ENCODE measurements at regions not wholly inside any gene's neighbourhood (a gene's known extent, or its start where the extent isn't known, plus 50 kb on each side); places are given as distances from the start of the nearest gene placed in this dataset.

GRCh38 chr14:96629558-96630222 is 127.5 kb downstream of the PAPOLA start:
- no peaks in the 10 kb centered on the region for H3K4me1 ChIP-seq (ENCODE audit: control insufficient read depth, insufficient read depth, low read length)
- H3K9ac ChIP-seq (ENCODE audit: low read length), result no peak overlapping the region
- H3K27me3 ChIP-seq (replicated peaks; ENCODE audit: control insufficient read depth, insufficient read depth, low read length), result peaks cover 37% of the 10 kb centered on the region
- H3K36me3 ChIP-seq (ENCODE audit: control insufficient read depth, insufficient read depth, low read length, severe bottlenecking), result no peaks in the 10 kb centered on the region
- peaks cover 11% of the 10 kb centered on the region for H3K9me3 ChIP-seq (ENCODE audit: control insufficient read depth, low read length)
- no peak for DNase-seq (ENCODE audit: low read depth)
- H3K4me3 ChIP-seq (ENCODE audit: low read length), result no peak overlapping the region

- DNase-seq (ENCODE audit: low read depth), result no peak
- Histone ChIP-seq H3K27me3 (replicated peaks; ENCODE audit: control insufficient read depth, insufficient read depth, low read length) (peaks cover 35% of the 10 kb centered on the region), H3K9me3 (ENCODE audit: control insufficient read depth, low read length) (peaks cover 11% of the 10 kb centered on the region), H3K9ac (ENCODE audit: low read length) (no peak overlapping the region), H3K4me1 (ENCODE audit: control insufficient read depth, insufficient read depth, low read length) (no peaks in the 10 kb centered on the region), H3K4me3 (ENCODE audit: low read length) (no peak overlapping the region), H3K36me3 (ENCODE audit: control insufficient read depth, insufficient read depth, low read length, severe bottlenecking) (no peaks in the 10 kb centered on the region)
Measured at GRCh38 chr14:96630281-96630680, 128.1 kb downstream of the PAPOLA start.

DNA sequence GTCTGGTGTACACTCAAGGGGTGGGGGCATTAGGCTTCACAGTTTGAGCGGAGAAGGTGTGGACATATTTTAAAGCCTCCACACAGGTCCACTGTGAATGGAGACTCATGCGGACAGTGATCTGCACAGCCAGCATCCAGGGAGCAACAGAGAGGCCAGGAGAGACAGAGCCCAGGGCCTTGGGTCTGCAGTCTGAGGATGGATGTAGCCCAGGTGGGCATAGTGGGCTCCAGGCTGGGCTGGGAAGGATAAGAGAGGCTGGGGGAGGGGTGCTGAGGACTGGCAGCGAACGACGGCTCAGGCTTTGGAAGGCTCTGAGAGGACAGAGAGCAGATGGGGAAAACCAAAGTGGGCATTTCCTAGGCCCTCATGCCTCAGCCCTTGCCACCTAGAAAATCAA is 128.8 kb downstream of the PAPOLA start:
- H3K27me3 ChIP-seq (replicated peaks; ENCODE audit: control insufficient read depth, insufficient read depth, low read length), result peaks cover 28% of the 10 kb centered on the region
- H3K4me1 ChIP-seq (ENCODE audit: control insufficient read depth, insufficient read depth, low read length), result no peaks in the 10 kb centered on the region
- no peak overlapping the region for H3K9ac ChIP-seq (ENCODE audit: low read length)
- peaks cover 11% of the 10 kb centered on the region for H3K9me3 ChIP-seq (ENCODE audit: control insufficient read depth, low read length)
- no peak overlapping the region for H3K4me3 ChIP-seq (ENCODE audit: low read length)
- DNase-seq (ENCODE audit: low read depth), result no peak
- H3K36me3 ChIP-seq (ENCODE audit: control insufficient read depth, insufficient read depth, low read length, severe bottlenecking), result no peaks in the 10 kb centered on the region

DNA sequence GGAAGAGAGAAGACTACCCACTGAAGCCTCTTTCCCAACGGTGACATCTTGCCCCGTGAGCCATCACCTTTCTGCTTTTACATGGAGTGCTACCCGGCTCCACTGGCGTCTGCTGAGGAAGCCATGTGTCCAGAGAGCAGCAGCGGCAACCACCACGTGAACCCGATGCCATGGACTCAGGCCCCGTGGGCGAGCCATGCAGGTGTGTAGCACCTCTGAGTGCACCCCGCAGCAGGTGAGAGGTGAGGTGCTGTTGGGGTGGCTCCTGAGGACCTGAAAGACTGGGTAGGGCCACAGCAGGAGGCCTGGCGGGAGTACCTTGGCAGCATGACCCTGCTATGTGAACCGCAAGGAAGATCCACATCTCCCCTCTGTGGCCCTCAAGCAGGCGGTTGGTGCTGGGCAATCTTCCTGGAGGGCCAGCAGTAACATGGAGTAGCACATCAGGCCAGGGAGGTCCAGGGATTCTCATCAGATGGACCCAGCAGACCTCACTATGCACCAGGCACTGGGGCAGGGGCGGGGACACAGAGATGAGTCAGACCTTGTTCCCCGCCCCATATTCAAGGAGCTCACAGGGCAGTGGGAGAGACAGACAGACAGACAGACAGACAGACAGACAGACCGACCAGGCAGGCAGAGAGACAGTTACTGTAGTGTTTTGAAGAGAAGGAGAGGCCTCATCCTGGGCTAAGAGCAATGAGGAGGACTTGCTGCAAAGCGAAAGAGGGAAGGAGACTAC is 129.6 kb downstream of the PAPOLA start:
- no peak overlapping the region for H3K9ac ChIP-seq (ENCODE audit: low read length)
- no peak overlapping the region for H3K4me3 ChIP-seq (ENCODE audit: low read length)
- no peak for DNase-seq (ENCODE audit: low read depth)
- peaks cover 20% of the 10 kb centered on the region for H3K27me3 ChIP-seq (replicated peaks; ENCODE audit: control insufficient read depth, insufficient read depth, low read length)
- peaks cover 11% of the 10 kb centered on the region for H3K9me3 ChIP-seq (ENCODE audit: control insufficient read depth, low read length)
- no peaks in the 10 kb centered on the region for H3K4me1 ChIP-seq (ENCODE audit: control insufficient read depth, insufficient read depth, low read length)
- no peaks in the 10 kb centered on the region for H3K36me3 ChIP-seq (ENCODE audit: control insufficient read depth, insufficient read depth, low read length, severe bottlenecking)

DNA sequence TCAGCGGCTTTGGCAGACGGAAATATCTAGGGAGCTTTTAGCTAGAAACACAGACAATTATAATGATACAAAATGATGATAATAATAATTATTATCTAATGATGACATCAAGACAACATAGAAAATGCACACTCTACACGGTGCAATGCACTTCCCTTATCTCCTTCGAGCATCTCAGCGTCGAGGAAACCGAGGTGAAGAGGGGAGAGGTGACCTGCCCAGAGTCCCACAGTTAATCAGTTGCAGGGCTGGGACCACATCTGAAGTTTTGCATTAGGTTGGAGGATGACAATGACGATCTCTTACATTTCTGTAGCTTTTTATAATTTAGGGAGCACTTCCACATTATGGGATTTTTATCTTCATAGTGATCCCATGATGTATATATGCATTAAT is 130.2 kb downstream of the PAPOLA start:
- H3K4me1 ChIP-seq (ENCODE audit: control insufficient read depth, insufficient read depth, low read length), result no peaks in the 10 kb centered on the region
- H3K9ac ChIP-seq (ENCODE audit: low read length), result no peak overlapping the region
- DNase-seq (ENCODE audit: low read depth), result no peak
- no peak overlapping the region for H3K4me3 ChIP-seq (ENCODE audit: low read length)
- H3K9me3 ChIP-seq (ENCODE audit: control insufficient read depth, low read length), result peaks cover 11% of the 10 kb centered on the region
- H3K36me3 ChIP-seq (ENCODE audit: control insufficient read depth, insufficient read depth, low read length, severe bottlenecking), result no peaks in the 10 kb centered on the region
- peaks cover 14% of the 10 kb centered on the region for H3K27me3 ChIP-seq (replicated peaks; ENCODE audit: control insufficient read depth, insufficient read depth, low read length)

DNA sequence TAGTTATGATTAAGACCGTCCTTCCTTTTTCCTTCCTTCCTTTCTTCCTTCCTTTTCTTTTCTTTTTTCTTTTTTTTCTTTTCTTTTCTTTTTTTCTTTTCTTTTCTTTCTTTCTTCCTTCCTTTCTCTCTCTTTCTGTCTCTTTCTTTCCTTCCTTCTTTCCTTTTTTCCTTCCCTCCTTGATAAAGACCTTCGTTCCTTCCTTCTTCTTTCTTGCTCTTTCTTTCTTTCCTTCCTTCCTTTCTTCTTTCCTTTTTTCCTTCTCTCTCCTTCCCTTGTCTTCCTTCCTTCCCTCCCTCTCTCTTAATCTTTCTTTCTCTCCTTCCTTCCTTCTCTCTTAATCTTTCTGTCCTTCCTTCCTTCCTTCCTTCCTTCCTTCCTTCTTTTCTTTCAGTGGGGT is 130.9 kb downstream of the PAPOLA start:
- peaks cover 11% of the 10 kb centered on the region for H3K9me3 ChIP-seq (ENCODE audit: control insufficient read depth, low read length)
- no peak overlapping the region for H3K9ac ChIP-seq (ENCODE audit: low read length)
- no peak for DNase-seq (ENCODE audit: low read depth)
- H3K36me3 ChIP-seq (ENCODE audit: control insufficient read depth, insufficient read depth, low read length, severe bottlenecking), result no peaks in the 10 kb centered on the region
- no peaks in the 10 kb centered on the region for H3K4me1 ChIP-seq (ENCODE audit: control insufficient read depth, insufficient read depth, low read length)
- H3K27me3 ChIP-seq (replicated peaks; ENCODE audit: control insufficient read depth, insufficient read depth, low read length), result peaks cover 12% of the 10 kb centered on the region
- H3K4me3 ChIP-seq (ENCODE audit: low read length), result no peak overlapping the region

DNA sequence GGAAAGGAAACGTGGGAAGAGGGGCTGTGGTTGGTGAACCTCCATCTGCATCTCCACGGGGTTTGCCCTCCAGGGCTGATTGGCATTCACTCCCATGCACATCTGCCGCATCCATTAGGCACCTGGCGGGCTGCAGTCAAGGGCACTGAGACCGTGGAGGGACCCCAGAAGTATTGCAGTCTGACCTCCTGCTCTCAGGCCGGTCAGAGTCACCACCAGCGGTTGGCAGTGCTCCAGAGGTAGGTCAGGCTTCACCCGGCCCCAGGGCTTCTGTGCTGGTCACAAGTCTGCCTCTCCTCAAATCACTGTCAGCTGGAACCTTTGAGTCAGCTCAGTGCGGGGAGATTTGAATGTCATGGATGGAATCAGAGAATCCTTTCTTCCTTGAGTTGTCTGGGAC is 132.3 kb downstream of the PAPOLA start:
- Histone ChIP-seq H3K9me3 (ENCODE audit: control insufficient read depth, low read length) (peaks cover 9% of the 10 kb centered on the region), H3K36me3 (ENCODE audit: control insufficient read depth, insufficient read depth, low read length, severe bottlenecking) (no peaks in the 10 kb centered on the region), H3K4me1 (ENCODE audit: control insufficient read depth, insufficient read depth, low read length) (no peaks in the 10 kb centered on the region), H3K9ac (ENCODE audit: low read length) (no peak overlapping the region), H3K4me3 (ENCODE audit: low read length) (no peak overlapping the region), H3K27me3 (replicated peaks; ENCODE audit: control insufficient read depth, insufficient read depth, low read length) (peaks cover 5% of the 10 kb centered on the region)
- no peak for DNase-seq (ENCODE audit: low read depth)

DNA sequence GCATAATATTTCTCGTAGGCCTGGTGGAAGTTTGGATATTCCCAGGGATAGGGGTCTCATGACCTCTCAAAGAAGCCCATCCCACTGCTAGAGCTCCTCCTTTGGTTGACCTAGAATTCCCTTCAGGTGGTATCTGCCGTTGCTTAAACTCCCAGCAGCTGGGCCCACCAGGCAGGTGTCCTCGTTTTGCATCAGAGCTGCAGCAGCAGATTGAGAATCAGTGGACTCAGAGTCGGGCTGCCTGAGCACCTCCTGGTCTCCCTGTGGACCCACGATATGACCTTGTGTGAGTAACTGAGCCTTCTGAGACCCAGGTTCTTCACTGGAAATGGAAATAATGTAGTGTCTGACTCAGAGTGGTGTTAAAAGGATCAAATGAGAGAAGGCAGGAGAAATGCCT is 132.7 kb downstream of the PAPOLA start:
- Histone ChIP-seq H3K4me1 (ENCODE audit: control insufficient read depth, insufficient read depth, low read length) (no peaks in the 10 kb centered on the region), H3K9me3 (ENCODE audit: control insufficient read depth, low read length) (peaks cover 5% of the 10 kb centered on the region), H3K27me3 (replicated peaks; ENCODE audit: control insufficient read depth, insufficient read depth, low read length) (peaks cover 2% of the 10 kb centered on the region), H3K36me3 (ENCODE audit: control insufficient read depth, insufficient read depth, low read length, severe bottlenecking) (no peaks in the 10 kb centered on the region), H3K4me3 (ENCODE audit: low read length) (no peak overlapping the region), H3K9ac (ENCODE audit: low read length) (no peak overlapping the region)
- no peak for DNase-seq (ENCODE audit: low read depth)

GRCh38 chr14:96635850-96636249 is 133.7 kb downstream of the PAPOLA start:
- H3K9ac ChIP-seq (ENCODE audit: low read length), result no peak overlapping the region

DNA sequence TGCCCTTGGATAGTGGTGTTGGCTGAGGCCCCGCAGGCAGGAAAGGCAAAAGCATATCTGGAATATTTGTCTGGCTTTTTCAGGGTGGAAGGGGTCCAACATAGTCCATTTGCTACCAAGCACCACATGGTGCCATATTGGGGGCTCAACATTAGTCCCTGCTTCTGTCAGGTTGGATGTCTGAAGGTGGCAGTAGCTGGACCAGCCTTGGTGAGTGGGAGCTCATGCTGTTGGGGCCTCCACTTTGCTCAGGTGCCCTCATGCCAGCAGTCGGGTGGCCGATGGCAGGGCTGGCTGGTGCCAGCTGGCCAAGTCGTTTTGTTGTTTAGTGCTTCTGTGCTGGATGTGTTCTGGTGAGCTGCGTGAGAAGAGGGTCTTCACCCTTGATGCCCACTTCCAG is 135.3 kb downstream of the PAPOLA start:
- Histone ChIP-seq H3K27me3 (replicated peaks; ENCODE audit: control insufficient read depth, insufficient read depth, low read length) (no peaks in the 10 kb centered on the region), H3K9me3 (ENCODE audit: control insufficient read depth, low read length) (no peaks in the 10 kb centered on the region), H3K4me3 (ENCODE audit: low read length) (no peak overlapping the region), H3K4me1 (ENCODE audit: control insufficient read depth, insufficient read depth, low read length) (no peaks in the 10 kb centered on the region), H3K36me3 (ENCODE audit: control insufficient read depth, insufficient read depth, low read length, severe bottlenecking) (no peaks in the 10 kb centered on the region), H3K9ac (ENCODE audit: low read length) (no peak overlapping the region)
- no peak for DNase-seq (ENCODE audit: low read depth)

More at GRCh38 chr14:96635850-96636249, 133.7 kb downstream of the PAPOLA start:
- H3K4me1 ChIP-seq (ENCODE audit: control insufficient read depth, insufficient read depth, low read length), result no peaks in the 10 kb centered on the region
- H3K27me3 ChIP-seq (replicated peaks; ENCODE audit: control insufficient read depth, insufficient read depth, low read length), result no peaks in the 10 kb centered on the region
- no peak overlapping the region for H3K4me3 ChIP-seq (ENCODE audit: low read length)
- H3K36me3 ChIP-seq (ENCODE audit: control insufficient read depth, insufficient read depth, low read length, severe bottlenecking), result no peaks in the 10 kb centered on the region
- DNase-seq (ENCODE audit: low read depth), result no peak
- H3K9me3 ChIP-seq (ENCODE audit: control insufficient read depth, low read length), result no peaks in the 10 kb centered on the region

- DNase-seq (ENCODE audit: low read depth), result no peak
- H3K9me3 ChIP-seq (ENCODE audit: control insufficient read depth, low read length), result no peaks in the 10 kb centered on the region
- H3K4me3 ChIP-seq (ENCODE audit: low read length), result no peak overlapping the region
- H3K9ac ChIP-seq (ENCODE audit: low read length), result no peak overlapping the region
- no peaks in the 10 kb centered on the region for H3K27me3 ChIP-seq (replicated peaks; ENCODE audit: control insufficient read depth, insufficient read depth, low read length)
- H3K4me1 ChIP-seq (ENCODE audit: control insufficient read depth, insufficient read depth, low read length), result no peaks in the 10 kb centered on the region
- H3K36me3 ChIP-seq (ENCODE audit: control insufficient read depth, insufficient read depth, low read length, severe bottlenecking), result no peaks in the 10 kb centered on the region
Measured at GRCh38 chr14:96638041-96638855, 136.1 kb downstream of the PAPOLA start.
